HK-2 (cell line): ENCODE measurements at regions not wholly inside any gene's neighbourhood (a gene's known extent, or its start where the extent isn't known, plus 50 kb on each side); places are given as distances from the start of the nearest gene placed in this dataset.

Experiments
- DNase-seq: peaks from one replicate; pipeline ENCODE4 v3.0.0-alpha.2; 2018; ENCODE audit not compliant: unreplicated experiment

- no peak for DNase-seq
Measured at GRCh38 chr2:64283641-64284361, 139.6 kb upstream of the PELI1 start.

- no peak for DNase-seq
Measured at GRCh38 chr2:64284751-64285150, 140.5 kb upstream of the PELI1 start.

DNA sequence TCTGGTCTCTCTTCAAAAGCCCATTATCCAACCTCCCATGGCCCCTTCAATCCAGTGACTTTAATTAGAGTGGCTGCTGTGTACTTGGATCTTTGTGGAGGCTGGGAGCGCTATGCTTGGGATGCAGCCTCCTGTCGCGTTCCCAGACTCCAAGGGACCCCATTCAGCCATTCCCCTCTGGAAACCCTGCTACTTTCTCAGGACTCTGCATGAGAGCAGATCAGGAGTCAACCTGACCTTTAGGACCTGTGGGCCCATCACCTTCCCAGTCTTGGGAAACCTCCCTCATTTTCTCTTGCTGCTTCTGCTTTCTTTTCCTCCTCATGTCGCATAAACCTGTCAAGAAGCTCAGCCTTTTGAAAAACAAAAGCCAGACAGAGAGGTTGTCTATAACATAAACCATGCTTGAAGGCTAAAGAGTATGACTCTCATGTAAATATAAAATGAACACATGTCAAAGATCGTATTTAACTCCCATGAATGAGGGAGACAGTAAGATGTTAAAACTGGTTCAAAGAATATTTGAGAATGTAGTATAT lies 143.1 kb upstream of the PELI1 start:
- DNase-seq: no peak

DNA sequence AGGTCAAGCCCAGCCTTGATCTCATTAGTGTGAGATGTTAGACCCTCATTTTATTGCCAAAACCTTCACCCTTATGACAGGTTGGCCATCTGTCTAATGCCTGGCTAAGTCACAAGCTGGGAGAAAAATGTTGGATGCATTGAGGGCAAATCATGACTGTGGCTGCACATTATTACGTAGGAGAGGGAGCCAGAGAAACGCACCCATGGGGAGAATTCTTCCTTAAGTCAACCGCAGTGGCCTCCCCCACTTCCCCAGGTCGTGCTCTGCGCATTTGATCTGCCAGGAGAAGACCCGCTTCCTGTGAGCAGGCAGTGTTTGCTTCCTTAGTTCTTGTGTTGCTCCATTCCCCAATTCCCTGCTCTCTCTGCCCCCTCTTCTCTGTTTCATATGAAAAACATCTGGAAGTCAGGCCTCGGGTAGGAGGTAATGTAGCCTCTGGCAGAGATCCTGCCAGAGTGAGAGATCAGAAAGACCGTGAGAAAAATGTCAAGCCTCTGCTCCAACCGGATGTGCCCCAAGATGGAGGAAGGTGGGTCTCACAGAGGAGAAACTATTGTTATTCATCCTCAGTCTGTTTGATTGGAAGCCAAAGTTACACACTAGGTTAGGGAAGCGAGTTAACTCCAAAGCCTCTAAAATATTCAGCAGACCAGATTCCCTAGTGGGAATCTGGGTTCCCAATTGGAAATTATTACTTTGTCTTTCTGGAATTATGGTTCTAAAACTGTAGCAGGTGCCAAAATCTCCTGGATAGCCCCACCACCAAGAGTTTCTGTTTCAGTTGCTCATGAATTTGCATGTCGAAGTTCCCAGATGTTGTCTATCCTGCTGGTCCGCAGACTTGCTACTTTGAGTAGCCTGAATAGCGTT lies 144.3 kb upstream of the PELI1 start:
- DNase-seq: no peak

DNA sequence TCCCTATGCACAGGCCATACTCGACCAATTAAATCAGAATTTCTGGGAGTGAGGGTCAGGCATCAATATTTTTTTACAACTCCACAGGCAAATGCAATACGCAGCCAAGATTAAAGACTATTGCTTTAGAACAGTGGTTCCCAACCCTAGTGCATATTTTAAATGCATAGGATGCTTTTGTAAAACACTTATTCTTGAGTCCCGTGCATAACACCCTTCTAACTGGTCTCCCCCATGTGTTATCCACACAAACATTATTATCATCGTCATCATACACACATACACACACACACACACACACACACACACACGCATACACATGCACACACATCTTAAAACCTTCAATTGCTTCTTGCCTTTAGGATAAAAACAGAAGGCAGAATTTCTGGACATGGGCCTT lies 145.0 kb upstream of the PELI1 start:
- no peak for DNase-seq

DNA sequence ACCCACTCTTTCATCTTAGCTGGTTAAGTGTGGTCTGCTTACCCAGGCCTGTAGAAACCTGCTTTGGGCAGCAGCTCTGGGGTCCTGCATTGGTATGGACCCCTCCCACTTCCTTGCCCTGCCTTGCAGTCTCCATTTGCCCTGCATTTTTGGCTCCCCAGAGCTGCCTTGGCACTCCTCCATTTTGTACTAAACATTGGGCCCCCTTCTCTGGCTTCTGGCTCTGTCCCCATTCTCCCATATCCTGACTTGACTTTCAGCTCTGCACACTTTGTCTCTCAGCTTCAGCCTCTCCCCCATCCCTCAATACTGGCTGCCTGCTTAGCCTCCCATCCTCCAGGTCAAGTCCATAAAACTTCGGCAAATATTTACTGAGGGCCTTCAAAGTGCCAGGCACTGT lies 145.5 kb upstream of the PELI1 start:
- DNase-seq: no peak

- peak; percentile 34 for DNase-seq
Measured at GRCh38 chr2:64291181-64291580, 147.0 kb upstream of the PELI1 start.

- no peak for DNase-seq
Measured at GRCh38 chr2:64295326-64296139, 151.3 kb upstream of the PELI1 start.

- DNase-seq: no peak
Measured at GRCh38 chr2:64296140-64296480, 151.9 kb upstream of the PELI1 start.

DNA sequence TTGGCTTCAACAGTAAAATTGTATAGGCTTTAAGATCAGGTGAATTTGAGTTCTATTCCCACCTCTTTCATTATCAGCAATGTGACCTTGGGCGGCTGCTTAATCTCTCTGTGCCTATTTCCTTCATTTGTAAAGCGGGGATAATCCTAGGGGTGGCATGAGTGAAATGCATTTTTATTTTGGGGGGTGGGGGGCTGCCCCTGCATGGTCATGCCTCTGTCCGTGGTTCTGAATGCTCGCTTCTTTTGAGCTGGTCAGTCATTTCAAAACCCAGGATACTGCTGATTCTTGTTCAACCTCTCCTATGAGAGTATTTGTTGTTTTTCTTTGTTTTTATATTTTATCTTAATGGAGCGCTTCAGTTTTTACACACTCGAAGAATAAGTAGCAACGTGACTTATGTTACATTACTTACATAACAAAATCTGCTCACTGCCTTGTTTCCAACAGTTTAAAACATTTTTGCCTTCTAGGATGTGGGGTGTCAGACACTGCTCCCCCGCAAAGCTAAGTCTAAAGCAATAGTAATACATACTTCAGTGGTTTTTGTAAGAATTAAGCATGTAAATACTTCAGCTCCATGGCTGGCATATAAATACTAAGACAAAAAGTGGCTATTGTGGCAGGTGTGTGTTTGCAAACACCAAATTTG lies 152.6 kb upstream of the PELI1 start:
- DNase-seq: no peak

- DNase-seq: no peak
Measured at GRCh38 chr2:64298161-64298560, 153.9 kb upstream of the PELI1 start.

- no peak for DNase-seq
Measured at GRCh38 chr2:64300066-64300465, 153.9 kb upstream of the LGALSL start.

DNA sequence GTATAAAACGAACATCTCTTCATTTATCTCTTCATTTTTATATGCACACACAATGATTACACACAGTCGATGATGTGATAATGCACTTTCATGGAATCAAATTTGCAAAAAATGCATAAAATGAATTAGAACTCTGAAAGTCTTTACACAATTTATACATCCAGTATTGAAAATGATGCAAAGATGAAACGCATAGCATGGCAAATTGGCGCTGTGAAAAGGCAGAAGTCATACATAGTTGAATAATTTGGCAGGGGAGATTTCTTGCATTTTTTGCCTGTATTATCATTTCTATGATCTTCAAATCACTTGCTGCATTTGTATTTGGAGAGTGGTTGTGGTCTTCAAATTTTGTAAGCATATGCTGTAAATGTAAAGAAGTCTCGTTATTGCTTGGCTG lies 150.7 kb upstream of the LGALSL start:
- DNase-seq: no peak

- DNase-seq: no peak
Measured at GRCh38 chr2:64307421-64307820, 146.5 kb upstream of the LGALSL start.

- no peak for DNase-seq
Measured at GRCh38 chr2:64311191-64311910, 142.6 kb upstream of the LGALSL start.

GRCh38 chr2:64311948-64312621 lies 141.9 kb upstream of the LGALSL start:
- no peak for DNase-seq

DNA sequence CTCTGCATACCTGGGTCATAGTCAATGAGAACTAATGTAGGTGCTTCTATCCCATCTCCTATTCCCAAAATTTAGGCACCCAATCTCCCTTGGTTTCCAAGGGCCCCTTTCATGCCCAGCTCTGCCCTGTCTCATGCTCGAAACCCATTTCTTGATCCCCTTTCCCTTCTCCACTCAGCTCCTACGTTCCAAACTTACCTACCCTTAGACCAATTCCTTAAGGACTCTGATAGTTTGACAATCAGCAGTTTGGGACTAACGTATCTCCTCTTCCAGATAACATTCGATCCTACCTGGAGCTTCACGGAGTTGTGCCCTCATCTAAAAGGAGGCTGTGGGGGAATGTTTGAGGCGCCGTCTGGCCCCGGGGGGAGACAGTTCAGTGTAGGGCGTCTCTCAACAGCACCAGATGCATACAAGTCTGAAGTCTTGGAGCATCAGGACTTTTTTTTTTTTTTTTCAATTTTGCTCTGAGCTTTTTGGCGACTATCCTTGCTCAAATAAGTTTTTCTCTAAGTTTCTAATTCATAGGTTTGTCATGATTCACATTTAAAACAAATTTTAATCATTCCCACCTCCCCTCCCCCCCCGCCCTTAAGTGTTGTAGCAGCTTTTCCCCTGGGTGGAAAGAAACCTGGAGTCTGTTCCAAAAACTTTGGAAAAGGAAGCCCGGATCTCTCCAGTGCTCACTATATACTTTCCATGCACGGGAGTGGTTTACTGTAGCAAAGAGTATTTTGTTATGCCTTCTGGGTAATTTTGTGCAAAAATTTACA lies 141.2 kb upstream of the LGALSL start:
- no peak for DNase-seq

DNA sequence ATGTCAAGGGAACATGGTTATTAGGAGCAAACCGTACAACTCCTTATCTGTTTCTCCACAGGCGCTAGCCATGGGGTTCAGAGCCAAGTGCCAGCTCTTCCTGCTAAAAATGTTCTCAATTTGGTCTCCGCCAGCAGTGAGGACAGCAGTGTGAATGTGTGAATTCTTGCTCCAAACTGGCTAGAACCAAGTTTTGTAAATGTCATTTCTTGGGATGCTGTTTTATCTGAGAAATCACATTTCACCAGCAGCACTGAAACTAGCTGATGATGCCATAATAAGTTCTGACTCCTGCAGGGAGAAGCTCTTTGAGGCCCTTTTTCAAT lies 140.6 kb upstream of the LGALSL start:
- no peak for DNase-seq

DNA sequence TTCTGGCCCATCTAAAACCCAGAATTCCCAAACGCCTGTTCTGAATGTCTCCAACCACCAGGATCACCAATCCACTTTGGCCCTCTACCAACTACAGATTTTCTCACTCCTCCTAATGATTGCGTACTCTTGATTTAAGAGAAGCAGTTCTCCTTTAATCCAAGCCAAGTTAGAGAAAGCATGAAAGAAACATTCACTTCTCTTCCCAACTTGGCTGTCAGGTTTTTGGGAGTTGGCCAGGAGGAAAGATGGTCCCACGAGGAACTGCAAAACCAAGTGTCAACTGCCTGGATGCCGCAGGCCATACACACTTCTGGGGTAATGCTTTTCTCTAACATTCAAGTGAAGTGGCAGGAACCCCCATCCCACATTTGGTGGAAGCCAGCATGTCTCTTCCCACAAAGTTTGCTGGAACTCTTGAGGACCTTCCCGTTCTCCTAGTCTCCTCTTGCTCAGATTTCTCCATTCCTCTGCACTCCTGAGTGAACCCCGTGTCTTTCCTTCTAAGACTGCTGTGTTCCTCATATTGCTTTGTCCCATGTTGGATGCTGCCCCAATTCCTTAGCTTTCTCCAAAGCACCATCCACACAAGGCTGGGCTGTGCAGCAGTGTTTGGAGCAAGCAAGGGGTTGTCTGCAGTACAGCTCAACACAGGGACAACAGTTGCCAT lies 138.5 kb upstream of the LGALSL start:
- DNase-seq: no peak
